NCI-H1092 treated with DMSO at 0.1 percent for 48 hours (cell line): ENCODE measurements at regions not wholly inside any gene's neighbourhood (a gene's known extent, or its start where the extent isn't known, plus 50 kb on each side); places are given as distances from the start of the nearest gene placed in this dataset.
"Not testable (repeated sequence)": the region's sequence is repeated elsewhere in the genome, so short reads cannot be mapped to it uniquely, and the experiment has no call there.

Experiments used
- DNase-seq: peaks from one replicate; lab custom pipeline; 2025; lab: John Stamatoyannopoulos, UW

DNA sequence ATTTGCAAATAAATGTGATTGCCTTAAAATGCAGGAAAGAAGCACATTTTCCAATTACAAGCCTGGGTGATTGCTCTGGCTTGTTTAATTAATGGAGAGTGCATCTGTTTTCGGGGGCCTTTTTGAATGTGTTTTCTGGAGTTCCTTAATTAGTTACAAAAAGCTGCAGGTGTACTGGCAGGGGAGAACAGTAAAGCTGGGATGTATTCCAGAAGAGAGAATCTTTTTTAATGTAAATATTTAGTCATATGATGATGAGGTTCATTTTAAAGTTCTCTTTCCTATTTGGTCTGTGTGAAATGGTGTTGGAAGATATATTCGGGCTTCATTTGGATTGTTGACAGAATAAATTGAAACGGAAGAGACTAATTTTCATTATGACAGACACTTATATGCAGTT is 70.9 kb upstream of the N4BP1 start:
- peak; percentile 56 for DNase-seq

- DNase-seq = no peak
Measured at GRCh38 chr16:48676836-48677235, 66.9 kb upstream of the N4BP1 start.

DNA sequence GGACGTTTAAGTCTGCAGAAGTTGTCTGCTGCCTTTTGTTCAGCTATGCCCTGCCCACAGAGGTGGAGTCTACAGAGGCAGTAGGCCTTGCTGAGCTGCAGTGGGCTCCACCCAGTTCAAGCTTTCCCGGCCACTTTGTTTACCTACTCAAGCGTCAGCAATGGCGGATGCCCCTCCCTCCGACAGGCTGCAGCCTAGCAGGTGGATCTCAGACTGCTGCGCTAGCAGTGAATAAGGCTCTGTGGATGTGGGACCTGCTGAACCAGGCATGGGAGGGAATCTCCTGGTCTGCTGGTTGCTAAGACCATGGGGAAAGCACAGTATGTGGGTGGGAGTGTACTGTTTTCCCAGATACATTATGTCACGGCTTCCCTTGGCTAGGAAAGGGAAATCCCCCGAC is 58.2 kb upstream of the N4BP1 start:
- not testable (repeated sequence) for DNase-seq

- no peak for DNase-seq
Measured at GRCh38 chr16:48659940-48660339, 50.0 kb upstream of the N4BP1 start.
